ENCODE measurements at regions not wholly inside any gene's neighbourhood (a gene's known extent, or its start where the extent isn't known, plus 50 kb on each side); places are given as distances from the start of the nearest gene placed in this dataset.

GRCh38 chr3:36232797-36233489 is 147.4 kb upstream of the STAC start:
- TF ChIP-seq, protein P1, sequence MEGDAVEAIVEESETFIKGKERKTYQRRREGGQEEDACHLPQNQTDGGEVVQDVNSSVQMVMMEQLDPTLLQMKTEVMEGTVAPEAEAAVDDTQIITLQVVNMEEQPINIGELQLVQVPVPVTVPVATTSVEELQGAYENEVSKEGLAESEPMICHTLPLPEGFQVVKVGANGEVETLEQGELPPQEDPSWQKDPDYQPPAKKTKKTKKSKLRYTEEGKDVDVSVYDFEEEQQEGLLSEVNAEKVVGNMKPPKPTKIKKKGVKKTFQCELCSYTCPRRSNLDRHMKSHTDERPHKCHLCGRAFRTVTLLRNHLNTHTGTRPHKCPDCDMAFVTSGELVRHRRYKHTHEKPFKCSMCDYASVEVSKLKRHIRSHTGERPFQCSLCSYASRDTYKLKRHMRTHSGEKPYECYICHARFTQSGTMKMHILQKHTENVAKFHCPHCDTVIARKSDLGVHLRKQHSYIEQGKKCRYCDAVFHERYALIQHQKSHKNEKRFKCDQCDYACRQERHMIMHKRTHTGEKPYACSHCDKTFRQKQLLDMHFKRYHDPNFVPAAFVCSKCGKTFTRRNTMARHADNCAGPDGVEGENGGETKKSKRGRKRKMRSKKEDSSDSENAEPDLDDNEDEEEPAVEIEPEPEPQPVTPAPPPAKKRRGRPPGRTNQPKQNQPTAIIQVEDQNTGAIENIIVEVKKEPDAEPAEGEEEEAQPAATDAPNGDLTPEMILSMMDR (IDR thresholded peaks at IDR 0.05; ENCODE audit: low read depth, low read length), result no peak
- no peak for TF ChIP-seq EZH2phosphoT487 (IDR thresholded peaks at IDR 0.05; ENCODE audit: low read depth)

Data from OCI-LY3 (cell line).